Liver (tissue), 8 donors: ENCODE measurements at regions not wholly inside any gene's neighbourhood (a gene's known extent, or its start where the extent isn't known, plus 50 kb on each side); places are given as distances from the start of the nearest gene placed in this dataset.

Experiments used
- DNase-seq: peaks from one replicate; pipeline ENCODE4 v3.0.0-alpha.2; 2017; ENCODE audit warnings: low spot score
- H3K27ac ChIP-seq, 2 donors: one replicate each; pipeline ENCODE4 v1.7.0; 2013; ENCODE audit warnings: inconsistent platforms in 2 of 2, low read length in 2 of 2, control low read depth in 1 of 2, low read depth in 1 of 2, mild to moderate bottlenecking in 1 of 2
- H3K27me3 ChIP-seq, 4 donors: one replicate each; pipeline versions ENCODE4 v1.6.1 to v1.7.0; 2013; ENCODE audit warnings: low read length in 3 of 4, inconsistent platforms in 1 of 4, mild to moderate bottlenecking in 1 of 4, moderate library complexity in 1 of 4; ENCODE audit not compliant: control insufficient read depth in 4 of 4, insufficient read depth in 4 of 4
- H3K36me3 ChIP-seq, 4 donors: one replicate each; pipeline versions ENCODE4 v1.6.1 to v1.7.0; 2013; ENCODE audit warnings: low read length in 3 of 4, mild to moderate bottlenecking in 3 of 4, low read depth in 1 of 4, moderate library complexity in 1 of 4; ENCODE audit not compliant: control insufficient read depth in 4 of 4, insufficient read depth in 3 of 4
- H3K4me1 ChIP-seq, 4 donors: one replicate each; pipeline versions ENCODE4 v1.6.1 to v1.7.0; 2013; ENCODE audit warnings: low read length in 3 of 4, mild to moderate bottlenecking in 3 of 4, moderate library complexity in 1 of 4; ENCODE audit not compliant: control insufficient read depth in 4 of 4, insufficient read depth in 4 of 4
- H3K4me3 ChIP-seq, 3 donors: one replicate each; pipeline versions ENCODE4 v1.6.1 to v1.7.0; 2013; ENCODE audit warnings: low read length in 3 of 3, control low read depth in 1 of 3, low read depth in 1 of 3, mild to moderate bottlenecking in 1 of 3
- H3K9ac ChIP-seq, 2 donors: one replicate each; pipeline ENCODE4 v1.7.0; 2013; ENCODE audit warnings: low read length in 2 of 2, mild to moderate bottlenecking in 2 of 2, moderate library complexity in 2 of 2, control low read depth in 1 of 2, low read depth in 1 of 2
- H3K9me3 ChIP-seq, 4 donors: one replicate each; pipeline versions ENCODE4 v1.6.1 to v1.7.0; 2013; ENCODE audit warnings: low read length in 3 of 4; ENCODE audit not compliant: control insufficient read depth in 4 of 4
- ATF3 ChIP-seq: IDR thresholded peaks from 2 replicates; pipeline ENCODE4 v1.6.1; 2016; ENCODE audit warnings: antibody characterized with exemption
- CTCF ChIP-seq: fragments of 150-350 bp; IDR thresholded peaks from 2 replicates; pipeline ENCODE4 v1.5.1; 2017; ENCODE audit warnings: improper control_type of control experiment, low read depth, low read length; ENCODE audit not compliant: missing input control
- FOXA1 ChIP-seq: IDR thresholded peaks from 2 replicates; pipeline ENCODE4 v1.6.1; 2016; ENCODE audit warnings: antibody characterized with exemption
- FOXA2 ChIP-seq: IDR thresholded peaks from 2 replicates; pipeline ENCODE4 v1.6.1; 2016; ENCODE audit warnings: antibody characterized with exemption
- GABPA ChIP-seq, 2 donors: IDR thresholded peaks in 1 of 2; conservative IDR thresholded peaks in 1 of 2; 2 replicates each; pipeline ENCODE4 v1.6.1; 2016; ENCODE audit warnings: antibody characterized with exemption in 2 of 2, mild to moderate bottlenecking in 1 of 2, moderate library complexity in 1 of 2
- HNF4A ChIP-seq, 2 donors: conservative IDR thresholded peaks; 2 replicates each; pipeline ENCODE4 v1.6.1; 2016; ENCODE audit warnings: antibody characterized with exemption in 2 of 2, mild to moderate bottlenecking in 2 of 2
- HNF4G ChIP-seq: IDR thresholded peaks from 2 replicates; pipeline ENCODE4 v1.6.1; 2016; ENCODE audit warnings: antibody characterized with exemption
- JUND ChIP-seq, 2 donors: IDR thresholded peaks; 2 replicates each; pipeline ENCODE4 v1.6.1; 2016; ENCODE audit warnings: antibody characterized with exemption in 2 of 2
- MAX ChIP-seq: IDR thresholded peaks from 2 replicates; pipeline ENCODE4 v1.6.1; 2016; ENCODE audit warnings: antibody characterized with exemption
- NR2F2 ChIP-seq: IDR thresholded peaks from 2 replicates; pipeline ENCODE4 v1.6.1; 2016; ENCODE audit warnings: antibody characterized with exemption
- RAD21 ChIP-seq, 2 donors: IDR thresholded peaks; 2 replicates each; pipeline ENCODE4 v1.6.1; 2016; ENCODE audit warnings: antibody characterized with exemption in 2 of 2, mild to moderate bottlenecking in 2 of 2
- REST ChIP-seq: IDR thresholded peaks from 2 replicates; pipeline ENCODE4 v1.6.1; 2016; ENCODE audit warnings: antibody characterized with exemption, mild to moderate bottlenecking
- RXRA ChIP-seq, 2 donors: IDR thresholded peaks; 2 replicates each; pipeline ENCODE4 v1.6.1; 2017 to 2018; ENCODE audit warnings: antibody characterized with exemption in 2 of 2, mild to moderate bottlenecking in 1 of 2
- SP1 ChIP-seq: IDR thresholded peaks from 2 replicates; pipeline ENCODE4 v1.6.1; 2018; ENCODE audit warnings: antibody characterized with exemption, mild to moderate bottlenecking
- TAF1 ChIP-seq: conservative IDR thresholded peaks from 2 replicates; pipeline ENCODE4 v1.6.1; 2016; ENCODE audit warnings: antibody characterized with exemption, mild to moderate bottlenecking
- YY1 ChIP-seq: IDR thresholded peaks from 2 replicates; pipeline ENCODE4 v1.6.1; 2016; ENCODE audit warnings: antibody characterized with exemption, mild to moderate bottlenecking
- ZBTB33 ChIP-seq: IDR thresholded peaks from 2 replicates; pipeline ENCODE4 v1.6.1; 2016; ENCODE audit warnings: antibody characterized with exemption
- WGBS: extraction: QIAGEN DNeasy Blood & Tissue Kit; methylation state at CpG from one replicate; pipeline ENCODE4 v1.1.7; 2013; 5-methylcytosine and 5-hydroxymethylcytosine counted together
- donor health status: healthy.
- donor health status: healthy.
- donor health status: healthy.
- donor health status: healthy.
- donor health status: healthy.

- Histone ChIP-seq H3K27ac (no peak overlapping the region), H3K4me1 (no peaks in the 10 kb centered on the region), H3K9ac (no peak overlapping the region), H3K36me3 (no peaks in the 10 kb centered on the region), H3K27me3 (no peaks in the 10 kb centered on the region), H3K9me3 (no peaks in the 10 kb centered on the region), H3K4me3 (no peak overlapping the region)
- WGBS: 11% methylated on average over 2 of the region's 2 CpGs
- DNase-seq: no peak
- no peak for TF ChIP-seq MAX
- TF ChIP-seq ATF3: no peak
- TF ChIP-seq JUND (IDR thresholded peaks at IDR 0.05): no peak
These were observed 96.5 kb upstream of the PODXL start for GRCh38 chr7:131652934-131653333.

- no peak for DNase-seq
- Histone ChIP-seq H3K9ac (no peak overlapping the region), H3K27me3 (no peaks in the 10 kb centered on the region), H3K36me3 (no peaks in the 10 kb centered on the region), H3K27ac (no peak overlapping the region), H3K9me3 (no peaks in the 10 kb centered on the region), H3K4me3 (no peak overlapping the region), H3K4me1 (no peaks in the 10 kb centered on the region)
- 87% methylated on average over 5 of the region's 5 CpGs for WGBS
- TF ChIP-seq SP1: no peak
- no peak for TF ChIP-seq CTCF
- TF ChIP-seq TAF1: no peak
- TF ChIP-seq RAD21 (IDR thresholded peaks at IDR 0.05): no peak
- no peak for TF ChIP-seq ZBTB33
- TF ChIP-seq YY1: no peak
- no peak for TF ChIP-seq REST
- no peak for TF ChIP-seq RXRA (IDR thresholded peaks at IDR 0.05)
- TF ChIP-seq FOXA1: no peak
- no peak for TF ChIP-seq HNF4A (conservative IDR thresholded peaks at IDR 0.05)
- no peak for TF ChIP-seq FOXA2
- no peak for TF ChIP-seq HNF4G
- TF ChIP-seq ATF3: no peak
- TF ChIP-seq GABPA (IDR thresholded peaks at IDR 0.05 in 1 of 2, conservative IDR thresholded peaks at IDR 0.05 in 1 of 2): no peak
- TF ChIP-seq JUND (IDR thresholded peaks at IDR 0.05): no peak
- no peak for TF ChIP-seq NR2F2
These were observed 95.8 kb upstream of the PODXL start for GRCh38 chr7:131652194-131652593.
